ENCODE measurements at regions not wholly inside any gene's neighbourhood (a gene's known extent, or its start where the extent isn't known, plus 50 kb on each side); places are given as distances from the start of the nearest gene placed in this dataset.

GRCh38 chr13:37925878-37926473, 56.4 kb upstream of the TRPC4 start:
- DNase-seq: no peak

GRCh38 chr13:37923236-37923635, 53.7 kb upstream of the TRPC4 start:
- DNase-seq: no peak

GRCh38 chr13:37919329-37919880, 49.8 kb upstream of the TRPC4 start:
- no peak for DNase-seq
